ENCODE measurements at regions not wholly inside any gene's neighbourhood (a gene's known extent, or its start where the extent isn't known, plus 50 kb on each side); places are given as distances from the start of the nearest gene placed in this dataset.

- TF ChIP-seq TAF1 (IDR thresholded peaks at IDR 0.05; ENCODE audit: borderline replicate concordance, insufficient read depth, low read length): no peak
- TF ChIP-seq REST (IDR thresholded peaks at IDR 0.05; ENCODE audit: insufficient read depth in 1 of 2, low read depth in 2 of 2, low read length in 2 of 2): no peak
- TF ChIP-seq POLR2AphosphoS5 (IDR thresholded peaks at IDR 0.05; ENCODE audit: low read depth, low read length): no peak
- TF ChIP-seq SIN3A (IDR thresholded peaks at IDR 0.05; ENCODE audit: borderline replicate concordance, insufficient read depth, low read length): no peak
Measured at GRCh38 chr3:76161856-76162255, 376.5 kb upstream of the ZNF717 start.
